GM23248 (cell line): ENCODE measurements at regions not wholly inside any gene's neighbourhood (a gene's known extent, or its start where the extent isn't known, plus 50 kb on each side); places are given as distances from the start of the nearest gene placed in this dataset.
"Not testable (repeated sequence)": the region's sequence is repeated elsewhere in the genome, so short reads cannot be mapped to it uniquely, and the experiment has no call there.

Source experiments
- DNase-seq: peaks from one replicate; pipeline ENCODE4 v3.0.0-alpha.2; 2015
- H2AFZ ChIP-seq: fragments of 200-600 bp; sonication (generic); 2 replicates; pipeline ENCODE4 v1.6.1; 2016; ENCODE audit warnings: antibody characterized with exemption
- H3F3A ChIP-seq: fragments of 200-600 bp; sonication (generic); 2 replicates; pipeline ENCODE4 v1.6.1; 2016; ENCODE audit warnings: mild to moderate bottlenecking, antibody characterized with exemption, mixed run types; ENCODE audit not compliant: insufficient read depth
- H3K27ac ChIP-seq: fragments of 200-600 bp; sonication (generic); 2 replicates; pipeline ENCODE4 v1.5.1; 2016; ENCODE audit warnings: mild to moderate bottlenecking
- H3K27me3 ChIP-seq: fragments of 200-600 bp; sonication (generic); replicated peaks from 2 replicates; pipeline ENCODE4 v1.6.1; 2016; ENCODE audit warnings: mild to moderate bottlenecking; ENCODE audit not compliant: insufficient read depth
- H3K36me3 ChIP-seq: fragments of 200-600 bp; sonication (generic); 2 replicates; pipeline ENCODE4 v1.6.1; 2016; ENCODE audit warnings: low read depth, mild to moderate bottlenecking
- H3K4me1 ChIP-seq: fragments of 200-600 bp; sonication (generic); 2 replicates; pipeline ENCODE4 v1.6.1; 2016; ENCODE audit warnings: mild to moderate bottlenecking; ENCODE audit not compliant: insufficient read depth
- H3K4me2 ChIP-seq: fragments of 200-600 bp; sonication (generic); one replicate; pipeline ENCODE4 v1.6.1; 2016; ENCODE audit warnings: mild to moderate bottlenecking; ENCODE audit not compliant: unreplicated experiment
- H3K4me3 ChIP-seq: fragments of 200-600 bp; sonication (generic); 2 replicates; pipeline ENCODE4 v1.5.1; 2016; ENCODE audit warnings: mild to moderate bottlenecking
- H3K79me2 ChIP-seq: fragments of 200-600 bp; sonication (generic); 2 replicates; pipeline ENCODE4 v1.6.1; 2016; ENCODE audit warnings: mild to moderate bottlenecking; ENCODE audit not compliant: insufficient read depth
- H3K9ac ChIP-seq: fragments of 200-600 bp; sonication (generic); 2 replicates; pipeline ENCODE4 v1.6.1; 2016; ENCODE audit warnings: mild to moderate bottlenecking
- H3K9me2 ChIP-seq: fragments of 200-600 bp; sonication (generic); 2 replicates; pipeline ENCODE4 v1.6.1; 2016; ENCODE audit warnings: mixed run types, mild to moderate bottlenecking, moderate library complexity; ENCODE audit not compliant: insufficient read depth
- H3K9me3 ChIP-seq: fragments of 200-600 bp; sonication (generic); one replicate; pipeline ENCODE4 v1.6.1; 2017; ENCODE audit warnings: low read depth
- H4K20me1 ChIP-seq: fragments of 200-600 bp; sonication (generic); 2 replicates; pipeline ENCODE4 v1.6.0; 2016; ENCODE audit not compliant: insufficient read depth
- EZH2 ChIP-seq: fragments of 200-600 bp; sonication (generic); IDR thresholded peaks from 2 replicates; pipeline ENCODE4 v1.6.1; 2018; ENCODE audit warnings: antibody characterized with exemption, mild to moderate bottlenecking; ENCODE audit not compliant: insufficient read depth, poor library complexity, severe bottlenecking
- EZH2phosphoT487 ChIP-seq: fragments of 200-600 bp; sonication (generic); IDR thresholded peaks from 2 replicates; pipeline ENCODE4 v1.6.1; 2018; ENCODE audit warnings: antibody characterized with exemption, moderate library complexity, mild to moderate bottlenecking, low read depth; ENCODE audit not compliant: insufficient read depth
- WGBS, 2 experiments: methylation state at CpG; one replicate each; pipeline ENCODE4 v1.1.6; 2015 to 2017; ENCODE audit warnings: low lambda C conversion rate in 2 of 2, low coverage in 1 of 2; ENCODE audit errors: missing lambda C conversion rate in 2 of 2; 5-methylcytosine and 5-hydroxymethylcytosine counted together
- in situ Hi-C: fragments of 300-500 bp; cut with MboI; formaldehyde crosslinking; loops from 2 replicates; pipeline ENCODE4 v1.15.0; 2020

DNA sequence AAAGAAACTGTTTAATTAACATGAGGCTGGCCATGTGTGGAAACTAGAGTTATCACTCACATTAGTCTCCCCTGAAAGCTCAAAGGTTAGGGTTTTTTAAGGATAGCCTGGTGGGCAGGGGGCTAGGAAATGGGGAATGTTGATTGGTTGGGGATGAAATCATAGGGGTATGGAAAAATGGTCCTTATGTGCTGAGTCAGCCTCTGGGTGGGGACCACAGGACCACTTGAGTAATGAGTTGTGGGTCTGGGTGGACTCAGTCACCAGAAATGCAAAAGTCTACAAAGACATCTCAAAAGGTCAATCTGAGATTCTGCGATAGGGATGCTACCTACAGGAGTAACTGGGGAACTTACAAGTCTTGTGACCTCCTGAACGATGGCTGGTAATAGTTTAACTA, 362.8 kb downstream of the DMAC1 start:
- no peaks in the 10 kb centered on the region for H3F3A ChIP-seq
- H3K36me3 ChIP-seq: no peaks in the 10 kb centered on the region
- no peaks in the 10 kb centered on the region for H3K79me2 ChIP-seq
- H3K4me3 ChIP-seq: no peak overlapping the region
- no peak overlapping the region for H3K9ac ChIP-seq
- no peak for DNase-seq
- H3K27ac ChIP-seq: no peak overlapping the region
- no peaks in the 10 kb centered on the region for H4K20me1 ChIP-seq
- TF ChIP-seq EZH2 (no peak), EZH2phosphoT487 (no peak)
- no peaks in the 10 kb centered on the region for H3K27me3 ChIP-seq
- 0 out of 2 replicates have a peak, but pooled peaks cover 4% of the 10 kb centered on the region for H3K4me1 ChIP-seq
- no peaks in the 10 kb centered on the region for H3K9me3 ChIP-seq
- H3K9me2 ChIP-seq: no peaks in the 10 kb centered on the region
- no peak overlapping the region for H3K4me2 ChIP-seq
- no peak overlapping the region for H2AFZ ChIP-seq
- 16 to 34% methylated on average over 2 of the region's 2 CpGs for WGBS, 2 experiments
- in situ Hi-C loops: no loop called here

DNA sequence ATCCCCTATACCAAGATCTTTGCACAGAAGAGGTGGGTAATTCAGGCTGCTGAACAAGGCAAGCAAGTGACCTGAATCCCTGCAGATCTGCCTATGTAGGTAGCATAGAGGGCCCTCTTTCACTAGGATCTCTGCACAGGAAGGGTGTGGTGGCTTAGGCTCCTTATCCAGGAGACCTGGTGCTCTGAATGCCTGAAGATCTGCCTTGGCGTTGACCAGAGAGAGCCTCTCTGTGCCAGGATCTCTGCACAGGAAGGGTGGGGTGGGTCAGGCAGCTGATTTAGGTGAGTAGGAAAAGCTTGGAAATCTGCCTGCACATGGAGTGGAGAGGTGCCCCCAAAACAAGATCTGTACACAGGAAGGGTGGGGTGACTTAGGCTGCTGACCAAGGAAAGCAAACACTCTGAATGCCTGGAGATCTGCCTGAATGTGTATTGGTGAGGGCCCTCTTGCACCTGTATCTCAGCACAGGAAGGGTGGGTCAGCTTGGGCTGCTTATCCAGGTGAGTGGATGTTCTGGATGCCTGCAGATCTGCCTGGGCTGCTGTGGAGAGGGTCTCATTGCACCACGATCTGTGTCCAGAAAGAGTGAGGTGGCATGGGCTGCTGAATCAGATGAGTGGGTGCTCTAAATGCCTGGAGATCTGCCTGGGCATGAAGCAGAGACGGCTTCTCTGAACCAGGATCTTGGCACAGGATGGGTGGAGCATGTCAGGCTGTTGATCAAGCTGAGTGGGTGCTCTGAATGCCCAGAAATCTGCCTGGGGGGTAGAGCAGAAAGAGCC, 365.9 kb downstream of the DMAC1 start:
- no peak overlapping the region for H3K4me2 ChIP-seq
- no peaks in the 10 kb centered on the region for H4K20me1 ChIP-seq
- no peaks in the 10 kb centered on the region for H3F3A ChIP-seq
- in situ Hi-C loops: no loop called here
- H3K79me2 ChIP-seq: no peaks in the 10 kb centered on the region
- no peak overlapping the region for H2AFZ ChIP-seq
- WGBS, 2 experiments: 10 to 18% methylated on average over 3 of the region's 3 CpGs
- no peak overlapping the region for H3K9ac ChIP-seq
- no peaks in the 10 kb centered on the region for H3K36me3 ChIP-seq
- no peak overlapping the region for H3K4me3 ChIP-seq
- no peaks in the 10 kb centered on the region for H3K9me2 ChIP-seq
- no peaks in the 10 kb centered on the region for H3K27me3 ChIP-seq
- TF ChIP-seq EZH2 (no peak), EZH2phosphoT487 (no peak)
- H3K4me1 ChIP-seq: no peaks in the 10 kb centered on the region
- no peaks in the 10 kb centered on the region for H3K9me3 ChIP-seq
- H3K27ac ChIP-seq: no peak overlapping the region
- no peak for DNase-seq

DNA sequence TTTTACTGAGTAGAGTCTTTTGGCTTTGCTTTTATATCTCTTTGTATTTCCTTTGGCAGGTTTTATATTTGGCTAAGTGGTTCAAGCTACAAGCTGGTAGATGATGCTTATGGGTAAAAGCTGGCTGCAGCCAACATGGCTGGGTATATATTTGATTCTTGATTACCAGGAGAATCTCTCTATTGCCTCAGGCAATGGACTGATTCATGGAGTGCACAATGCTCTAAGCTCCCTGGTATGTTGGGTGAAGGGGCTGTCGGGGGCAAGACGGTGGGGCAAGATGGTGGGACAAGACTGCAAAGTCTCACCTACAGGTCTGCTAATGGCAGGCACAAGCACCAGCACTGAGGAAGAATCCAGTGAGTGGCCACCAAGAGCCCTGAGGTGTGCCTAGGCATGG, 366.6 kb downstream of the DMAC1 start:
- Histone ChIP-seq H3K79me2 (no peaks in the 10 kb centered on the region), H3K9me2 (no peaks in the 10 kb centered on the region), H3F3A (no peaks in the 10 kb centered on the region), H3K4me1 (no peaks in the 10 kb centered on the region), H2AFZ (no peak overlapping the region), H3K27me3 (no peaks in the 10 kb centered on the region), H3K9me3 (no peaks in the 10 kb centered on the region), H3K4me3 (no peak overlapping the region), H4K20me1 (no peaks in the 10 kb centered on the region), H3K4me2 (no peak overlapping the region), H3K36me3 (no peaks in the 10 kb centered on the region), H3K9ac (no peak overlapping the region), H3K27ac (no peak overlapping the region)
- in situ Hi-C loops: no loop called here
- DNase-seq: no peak
- TF ChIP-seq EZH2 (no peak), EZH2phosphoT487 (no peak)
- WGBS, 2 experiments: 61 to 65% methylated on average over 2 of the region's 2 CpGs

DNA sequence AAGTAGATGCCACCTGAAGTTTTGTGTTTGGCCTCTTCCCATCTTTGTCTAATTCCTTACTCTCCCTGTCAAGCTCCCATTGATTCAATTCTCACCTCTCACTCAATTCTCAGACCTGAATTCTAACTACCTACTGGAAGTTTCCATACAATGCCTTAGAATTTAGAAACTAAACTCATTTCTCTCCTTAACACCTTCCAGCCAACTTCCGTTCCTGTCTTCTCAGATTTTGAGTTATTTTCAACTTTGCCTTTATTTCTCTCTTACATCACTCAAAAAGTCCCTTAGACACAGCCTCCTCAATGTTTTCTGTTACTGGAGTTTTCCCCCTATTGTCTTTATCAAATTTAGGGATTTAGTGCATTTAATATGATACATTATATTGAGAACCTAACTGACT, 382.2 kb downstream of the DMAC1 start:
- H2AFZ ChIP-seq, H3K4me1 ChIP-seq, H3K4me3 ChIP-seq, H3F3A ChIP-seq, H3K4me2 ChIP-seq, H4K20me1 ChIP-seq, H3K27me3 ChIP-seq, H3K9me3 ChIP-seq, H3K9ac ChIP-seq, in situ Hi-C loops, H3K27ac ChIP-seq, H3K79me2 ChIP-seq, DNase-seq, H3K36me3 ChIP-seq, H3K9me2 ChIP-seq: not testable (repeated sequence)
- 17 to 21% methylated on average over 1 of the region's 1 CpG for WGBS, 2 experiments

DNA sequence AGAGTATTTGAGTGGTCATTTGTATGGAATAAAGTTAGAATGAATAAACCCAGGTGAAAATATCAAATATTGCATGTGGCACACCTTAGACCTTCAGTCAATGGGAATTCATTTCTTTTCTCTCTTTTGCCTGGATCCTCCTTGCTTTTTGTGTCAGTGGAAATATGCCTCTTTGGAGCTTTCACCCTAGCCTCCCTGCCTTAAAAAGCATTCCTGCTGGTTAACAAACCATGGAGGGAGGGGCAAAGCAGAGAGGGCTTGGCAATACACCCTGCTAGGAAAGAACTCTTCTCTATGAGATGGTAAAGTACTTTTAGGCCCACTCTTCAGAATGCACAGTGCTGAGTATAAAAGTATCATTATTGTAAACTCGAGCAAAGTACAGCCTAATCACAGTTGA, 383.7 kb downstream of the DMAC1 start:
- no peaks in the 10 kb centered on the region for H3K36me3 ChIP-seq

More for the DNA sequence above, 383.7 kb downstream of the DMAC1 start:
- Histone ChIP-seq H3K4me3 (no peak overlapping the region), H2AFZ (no peak overlapping the region), H3K9me3 (no peaks in the 10 kb centered on the region), H3K9me2 (no peaks in the 10 kb centered on the region), H3K27me3 (no peaks in the 10 kb centered on the region), H3K4me2 (no peak overlapping the region), H3K79me2 (no peaks in the 10 kb centered on the region), H3K9ac (no peak overlapping the region), H3K4me1 (no peaks in the 10 kb centered on the region), H3K27ac (no peak overlapping the region), H4K20me1 (no peaks in the 10 kb centered on the region), H3F3A (no peaks in the 10 kb centered on the region)
- in situ Hi-C loops: no loop called here
- TF ChIP-seq EZH2 (no peak), EZH2phosphoT487 (no peak)
- 4 to 13% methylated on average over 1 of the region's 1 CpG for WGBS, 2 experiments
- DNase-seq: no peak
